BLaER1 treated with 17β-estradiol and CSF1 and Interleukin-3, amounts not matched to agents 10 nM and 100 nM (cell line): ENCODE measurements at regions not wholly inside any gene's neighbourhood (a gene's known extent, or its start where the extent isn't known, plus 50 kb on each side); places are given as distances from the start of the nearest gene placed in this dataset.

ENCODE experiments used
- H3K27ac ChIP-seq, 11 experiments: shearing (Covaris generic); formaldehyde crosslinking; 2 replicates each; pipeline ENCODE4 v1.8.1; 2022
- H3K27me3 ChIP-seq, 11 experiments: shearing (Covaris generic); formaldehyde crosslinking; 2 replicates each; pipeline ENCODE4 v1.8.1; 2022
- H3K36me3 ChIP-seq, 11 experiments: shearing (Covaris generic); formaldehyde crosslinking; 2 replicates each; pipeline ENCODE4 v1.8.1; 2022
- H3K4me1 ChIP-seq, 10 experiments: shearing (Covaris generic); formaldehyde crosslinking; 2 replicates each; pipeline ENCODE4 v1.8.1; 2022
- H3K4me2 ChIP-seq, 11 experiments: shearing (Covaris generic); formaldehyde crosslinking; 2 replicates each; pipeline ENCODE4 v1.8.1; 2022
- H3K4me3 ChIP-seq, 10 experiments: shearing (Covaris generic); formaldehyde crosslinking; 2 replicates each; pipeline ENCODE4 v1.8.1; 2022
- H3K9ac ChIP-seq, 11 experiments: shearing (Covaris generic); formaldehyde crosslinking; 2 replicates each; pipeline ENCODE4 v1.8.1; 2022
- H3K9me3 ChIP-seq, 11 experiments: shearing (Covaris generic); formaldehyde crosslinking; replicated peaks in 1 of 11; 2 replicates each; pipeline ENCODE4 v1.8.1; 2022
- H4K20me1 ChIP-seq, 11 experiments: shearing (Covaris generic); formaldehyde crosslinking; 2 replicates each; pipeline ENCODE4 v1.8.1; 2022
- Cebpa-rat ChIP-seq, 11 experiments: shearing (Covaris generic); IDR thresholded peaks; 2 replicates each; pipeline ENCODE4 v1.8.1; 2022

DNA sequence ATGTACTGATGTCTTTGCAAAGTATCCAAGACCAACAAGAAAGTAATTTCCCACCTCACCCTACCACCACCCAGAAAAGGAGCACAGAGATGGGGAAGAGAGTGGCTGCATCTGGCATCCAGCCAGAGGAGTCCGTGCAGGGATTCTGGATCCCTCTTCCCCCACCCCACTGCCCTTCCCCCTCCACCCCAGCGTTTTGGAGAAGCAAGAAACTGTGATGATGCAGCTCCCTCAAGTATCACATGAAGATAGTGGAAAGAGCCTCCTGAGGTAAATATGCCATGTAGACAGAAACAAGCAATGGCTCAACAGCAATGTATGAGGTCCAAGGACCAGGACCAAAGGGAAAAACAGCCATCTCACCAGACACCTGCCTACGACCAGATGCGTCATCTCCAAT, 153.8 kb downstream of the DEPDC1B start:
- no peak overlapping the region for H3K4me3 ChIP-seq

DNA sequence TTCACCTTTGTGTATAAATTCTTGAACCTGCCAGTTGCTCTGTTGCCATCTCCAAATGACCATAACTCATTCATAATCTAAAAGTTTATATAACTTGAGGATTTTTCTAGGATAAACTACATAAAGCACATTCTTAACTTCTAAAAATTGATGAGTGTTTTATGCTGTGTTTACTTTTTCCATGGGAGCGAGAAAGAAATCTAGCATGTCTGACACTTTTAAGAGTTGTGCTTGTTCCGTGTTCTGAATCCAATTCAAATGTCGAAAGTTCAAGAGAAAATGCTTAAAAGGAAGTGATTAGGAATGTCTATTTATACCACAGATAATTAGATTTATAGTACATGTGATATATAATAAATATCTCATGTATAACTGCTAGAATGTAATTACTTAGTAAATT, 154.4 kb downstream of the DEPDC1B start:
- Histone ChIP-seq H3K4me1 (peaks cover 41 to 52% (median 47%) of the 10 kb centered on the region in 10 experiments), H3K27me3 (no peaks in the 10 kb centered on the region; a peak in 1 of 22 replicates), H3K4me3 (no peak overlapping the region), H3K27ac (peak overlapping the region in 2 of 11 experiments; percentile 3 to 33; a peak in 3 of 22 replicates), H4K20me1 (no peaks in the 10 kb centered on the region), H3K36me3 (0 out of 22 replicates have a peak, but pooled peaks cover 0 to 5% (median 0%) of the 10 kb centered on the region in 11 experiments), H3K9me3 (peaks cover 0 to 30% (median 18%) of the 10 kb centered on the region in 11 experiments; a peak in 15 of 22 replicates), H3K4me2 (peak overlapping the region; percentile 6 to 41 (median 28); a peak in 16 of 22 replicates), H3K9ac (no peak overlapping the region)
- TF ChIP-seq Cebpa-rat (IDR thresholded peaks at IDR 0.05), result no peak

More for the DNA sequence above, 153.8 kb downstream of the DEPDC1B start:
- Histone ChIP-seq H3K36me3 (0 out of 22 replicates have a peak, but pooled peaks cover 0 to 5% (median 0%) of the 10 kb centered on the region in 11 experiments), H3K27me3 (no peaks in the 10 kb centered on the region), H3K9me3 (peaks cover 0 to 30% (median 18%) of the 10 kb centered on the region in 11 experiments; a peak in 15 of 22 replicates), H4K20me1 (no peaks in the 10 kb centered on the region), H3K4me1 (peaks cover 35 to 45% (median 40%) of the 10 kb centered on the region in 10 experiments), H3K4me2 (peak overlapping the region in 7 of 11 experiments; percentile 17 to 73 (median 29); a peak in 8 of 22 replicates), H3K9ac (no peak overlapping the region), H3K27ac (peak overlapping the region in 1 of 11 experiments; percentile 31; a peak in 2 of 22 replicates)
- no peak for TF ChIP-seq Cebpa-rat (IDR thresholded peaks at IDR 0.05)

DNA sequence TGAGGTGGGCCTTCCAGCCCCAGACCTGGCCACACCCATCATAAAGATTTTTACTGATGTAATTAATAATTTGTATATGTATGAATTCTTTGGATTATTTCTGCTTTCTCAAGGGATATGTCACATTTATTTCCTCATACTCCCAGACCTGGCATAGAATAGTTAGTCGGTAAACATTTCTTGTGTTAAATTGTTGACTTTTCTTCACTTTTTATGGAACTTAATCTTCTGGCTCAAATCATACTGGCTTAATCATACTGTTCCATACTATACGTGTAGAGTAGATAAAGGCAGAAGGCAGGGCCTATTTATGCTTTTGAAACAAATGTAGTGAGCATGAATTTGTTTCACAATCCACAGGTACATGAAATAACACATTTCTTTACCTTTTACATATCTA, 155.8 kb downstream of the DEPDC1B start:
- no peaks in the 10 kb centered on the region; a peak in 1 of 22 replicates for H3K27me3 ChIP-seq
- H3K4me3 ChIP-seq, result no peak overlapping the region
- peaks cover 55 to 66% (median 61%) of the 10 kb centered on the region in 10 experiments for H3K4me1 ChIP-seq
- H3K9me3 ChIP-seq, result peaks cover 0 to 30% (median 18%) of the 10 kb centered on the region in 11 experiments; a peak in 15 of 22 replicates
- H3K9ac ChIP-seq, result no peak overlapping the region
- no peak for TF ChIP-seq Cebpa-rat (IDR thresholded peaks at IDR 0.05)
- 0 out of 22 replicates have a peak, but pooled peaks cover 0 to 5% (median 0%) of the 10 kb centered on the region in 11 experiments for H3K36me3 ChIP-seq
- peak overlapping the region in 2 of 11 experiments; percentile 5 to 93; a peak in 2 of 22 replicates for H3K27ac ChIP-seq
- no peak overlapping the region for H3K4me2 ChIP-seq
- H4K20me1 ChIP-seq, result no peaks in the 10 kb centered on the region

DNA sequence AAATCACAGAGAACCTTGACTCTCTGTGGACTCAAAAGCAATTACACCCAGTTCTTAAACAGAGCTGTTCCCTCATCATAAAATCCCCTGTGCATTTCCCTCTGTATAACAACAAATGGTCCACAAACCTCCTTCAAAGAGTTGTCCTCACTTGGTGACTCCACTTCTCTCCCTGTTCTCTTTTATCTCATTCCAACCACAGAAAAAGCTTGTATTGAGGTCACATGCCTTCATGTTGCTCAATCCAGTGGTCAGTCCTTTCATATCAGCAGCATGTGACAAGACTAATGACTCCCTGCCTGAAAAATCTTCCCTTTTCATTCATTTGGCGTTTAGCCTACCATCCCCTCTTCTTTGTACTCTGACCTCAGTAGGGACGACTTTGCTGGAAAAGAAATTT, 158.0 kb downstream of the DEPDC1B start:
- H3K27ac ChIP-seq, result peak overlapping the region; percentile 62 to 93 (median 87); a peak in 21 of 22 replicates
- H4K20me1 ChIP-seq, result no peaks in the 10 kb centered on the region
- peak in 10 of 11 experiments; percentile 49 to 81 (median 70); a peak in 16 of 22 replicates for TF ChIP-seq Cebpa-rat (IDR thresholded peaks at IDR 0.05)
- peaks cover 0 to 17% (median 3%) of the 10 kb centered on the region in 11 experiments; a peak in 11 of 22 replicates for H3K9me3 ChIP-seq
- peak overlapping the region in 7 of 10 experiments; percentile 11 to 43 (median 30); a peak in 8 of 20 replicates for H3K4me3 ChIP-seq
- H3K4me1 ChIP-seq, result peaks cover 60 to 78% (median 73%) of the 10 kb centered on the region in 10 experiments
- H3K27me3 ChIP-seq, result no peaks in the 10 kb centered on the region; a peak in 1 of 22 replicates
- H3K36me3 ChIP-seq, result no peaks in the 10 kb centered on the region
- peak overlapping the region; percentile 73 to 90 (median 85) for H3K4me2 ChIP-seq
- H3K9ac ChIP-seq, result peak overlapping the region; percentile 13 to 79 (median 65); a peak in 17 of 22 replicates

DNA sequence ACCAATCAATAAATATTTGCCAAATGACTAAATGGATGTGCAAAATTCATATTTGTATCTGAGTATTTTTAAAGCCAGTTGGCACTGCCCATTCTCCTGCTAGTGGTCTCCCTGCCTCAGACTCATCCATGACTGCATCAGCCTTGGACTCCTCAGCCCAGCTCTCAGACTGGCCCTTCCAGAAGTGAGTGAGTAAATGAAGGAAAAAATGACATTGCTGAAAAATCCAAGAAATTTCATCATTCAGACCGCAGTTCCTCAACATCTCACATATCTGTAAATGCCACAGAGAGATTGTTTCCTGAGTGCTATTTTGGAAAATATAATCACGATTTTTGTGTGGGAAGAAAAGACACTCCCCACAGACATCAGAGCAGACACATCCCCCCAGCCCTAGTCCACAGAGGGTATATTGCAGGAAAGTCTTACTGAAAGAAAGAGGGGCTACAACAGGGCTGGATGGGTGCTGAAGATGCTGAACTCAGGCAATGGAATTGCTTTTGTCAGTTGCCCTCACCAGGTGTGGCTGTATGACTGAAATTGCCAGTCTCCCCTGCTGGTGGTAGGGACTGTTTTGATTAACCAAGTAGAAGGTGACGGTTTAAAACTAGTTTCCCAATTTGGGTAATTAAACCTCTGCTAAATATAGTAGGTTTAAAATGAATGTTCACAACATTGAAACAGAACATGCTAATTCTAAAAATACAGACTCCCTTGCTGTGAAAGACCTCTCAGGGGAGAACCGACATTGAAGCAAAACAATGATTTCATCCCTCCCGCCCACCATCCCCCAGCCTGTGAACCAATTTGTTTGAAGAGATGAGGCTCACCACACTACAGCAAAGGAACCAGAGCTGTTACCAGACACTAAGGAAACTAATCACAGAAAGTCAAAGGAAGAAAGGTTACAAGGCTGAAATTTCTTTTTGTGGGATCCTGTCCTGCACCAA, 158.8 kb downstream of the DEPDC1B start:
- H3K9ac ChIP-seq, result peak overlapping the region; percentile 20 to 79 (median 65); a peak in 20 of 22 replicates
- peak overlapping the region; percentile 73 to 90 (median 85) for H3K4me2 ChIP-seq
- H3K36me3 ChIP-seq, result no peaks in the 10 kb centered on the region
- TF ChIP-seq Cebpa-rat (IDR thresholded peaks at IDR 0.05), result peak in 5 of 11 experiments; percentile 9 to 51 (median 49); a peak in 6 of 22 replicates
- peaks cover 56 to 85% (median 70%) of the 10 kb centered on the region in 10 experiments for H3K4me1 ChIP-seq
- no peaks in the 10 kb centered on the region; a peak in 1 of 22 replicates for H3K27me3 ChIP-seq
- H3K9me3 ChIP-seq, result peaks cover 0 to 15% (median 0%) of the 10 kb centered on the region in 11 experiments; a peak in 6 of 22 replicates
- peak overlapping the region in 9 of 10 experiments; percentile 11 to 43 (median 27); a peak in 11 of 20 replicates for H3K4me3 ChIP-seq
- no peaks in the 10 kb centered on the region for H4K20me1 ChIP-seq
- peak overlapping the region; percentile 62 to 93 (median 87); a peak in 21 of 22 replicates for H3K27ac ChIP-seq

DNA sequence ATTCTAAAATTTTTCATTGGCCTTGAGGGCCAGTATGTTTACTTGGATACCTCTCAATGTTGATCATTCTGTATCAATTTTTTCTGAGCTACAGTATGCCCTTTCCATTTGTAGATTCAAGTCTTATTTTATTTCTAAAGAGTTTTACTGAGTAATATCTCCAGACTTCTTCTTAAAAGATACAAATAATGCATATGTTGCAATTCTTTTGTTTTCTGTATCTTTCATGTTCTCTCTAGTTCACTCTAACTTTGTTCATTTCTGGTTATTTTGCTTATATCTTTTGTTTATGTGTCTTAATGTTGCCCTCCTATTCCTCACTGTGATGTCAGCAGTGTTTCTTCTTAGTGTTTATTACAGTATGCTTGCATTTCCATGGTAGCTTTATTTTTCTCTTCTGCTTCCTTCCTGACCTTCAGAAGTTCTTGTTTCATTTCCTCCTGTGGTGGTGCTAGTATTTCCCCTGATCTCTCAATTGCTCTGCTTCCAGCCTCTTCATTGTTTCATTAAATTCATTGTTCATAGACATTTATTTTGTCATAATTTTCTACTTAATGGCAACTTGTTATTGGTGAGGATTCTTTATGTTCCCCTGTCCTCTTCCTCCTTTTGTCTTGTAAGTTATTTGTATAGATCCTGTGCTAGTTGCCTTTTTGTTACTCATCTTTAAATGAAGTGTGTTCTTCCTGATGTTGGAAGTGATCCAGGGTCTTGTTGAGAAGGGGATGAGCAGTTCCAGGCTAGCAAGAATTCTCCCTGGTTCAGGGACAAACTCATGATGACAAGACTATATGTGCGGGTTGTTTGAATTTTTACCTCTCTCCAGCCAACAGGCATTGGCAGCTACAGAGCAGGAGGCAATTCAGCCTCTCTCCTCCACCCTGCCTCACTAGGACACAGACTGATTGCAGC, 160.8 kb downstream of the DEPDC1B start:
- Histone ChIP-seq H3K27me3 (no peaks in the 10 kb centered on the region; a peak in 1 of 22 replicates), H3K9me3 (peaks cover 0 to 21% (median 12%) of the 10 kb centered on the region in 11 experiments; a peak in 9 of 22 replicates), H3K4me1 (peaks cover 49 to 85% (median 66%) of the 10 kb centered on the region in 10 experiments), H3K4me3 (peak overlapping the region in 2 of 10 experiments; percentile 5 to 8; a peak in 2 of 20 replicates), H3K36me3 (no peaks in the 10 kb centered on the region), H3K27ac (peak overlapping the region; percentile 62 to 93 (median 87)), H4K20me1 (no peaks in the 10 kb centered on the region), H3K4me2 (peak overlapping the region; percentile 73 to 90 (median 85)), H3K9ac (peak overlapping the region in 10 of 11 experiments; percentile 26 to 79 (median 66); a peak in 19 of 22 replicates)
- no peak for TF ChIP-seq Cebpa-rat (IDR thresholded peaks at IDR 0.05)

DNA sequence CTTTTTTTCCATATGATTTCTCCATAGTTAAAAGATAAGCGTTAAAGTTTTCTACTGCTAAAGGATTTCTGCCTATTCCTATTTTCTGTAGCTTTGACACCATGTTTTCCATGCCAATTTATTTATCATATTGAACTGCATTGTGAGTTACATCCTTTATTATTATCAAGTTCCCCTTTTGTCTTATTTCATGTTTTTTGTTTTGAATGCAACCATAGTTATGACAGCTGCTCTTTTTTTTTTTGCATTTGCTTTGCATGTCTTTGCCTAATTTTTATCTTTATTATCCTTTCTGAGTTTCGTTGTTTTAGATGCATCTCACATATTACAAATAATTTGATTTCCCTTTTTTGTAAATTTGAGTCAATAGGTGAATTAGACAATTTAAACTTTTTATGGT, 161.5 kb downstream of the DEPDC1B start:
- Histone ChIP-seq H3K9ac (peak overlapping the region in 3 of 11 experiments; percentile 31 to 77 (median 72); a peak in 4 of 22 replicates), H3K4me2 (peak overlapping the region in 10 of 11 experiments; percentile 73 to 88 (median 82); a peak in 15 of 22 replicates), H3K27me3 (no peaks in the 10 kb centered on the region; a peak in 1 of 22 replicates), H3K4me3 (no peak overlapping the region), H3K9me3 (peaks cover 0 to 23% (median 8%) of the 10 kb centered on the region in 11 experiments; a peak in 8 of 22 replicates), H3K27ac (peak overlapping the region in 10 of 11 experiments; percentile 62 to 93 (median 88); a peak in 18 of 22 replicates), H3K4me1 (peaks cover 47 to 87% (median 71%) of the 10 kb centered on the region in 10 experiments), H4K20me1 (no peaks in the 10 kb centered on the region), H3K36me3 (no peaks in the 10 kb centered on the region)
- no peak for TF ChIP-seq Cebpa-rat (IDR thresholded peaks at IDR 0.05)
